K562 (cell line): ENCODE measurements at regions not wholly inside any gene's neighbourhood (a gene's known extent, or its start where the extent isn't known, plus 50 kb on each side); places are given as distances from the start of the nearest gene placed in this dataset.

Experiments
- ATAC-seq: fragments of 200-7000 bp; cut with Tn5 transposase; 3 replicates; pipeline ENCODE4 v1.9.1; 2020; ENCODE audit warnings: moderate library complexity
- BruUV-seq: library from RNA; stranded (reverse); fragments of 400-500 nt; replicated peaks from 2 replicates; lab custom pipeline; 2021; lab: Mats Ljungman, UMichigan
- CTCF ChIA-PET: fragments of 300-600 bp; formaldehyde crosslinking; extraction: SDS; loops from one replicate; lab custom pipeline; 2021; ENCODE audit warnings: low intra/inter-chr PET ratio; lab: Yijun Ruan, JAX
- POLR2A ChIA-PET: fragments of 300-600, 350-650 bp; sonication (Branson Sonifier 250); formaldehyde crosslinking; extraction: SDS; loops from one replicate; lab custom pipeline; 2021; ENCODE audit warnings: antibody characterized with exemption, inconsistent platforms; lab: Yijun Ruan, JAX
- DNase-seq, 4 experiments: peaks; one replicate each; pipeline versions ENCODE4 v3.0.0 to v3.0.0-alpha.2; 2011 to 2018; ENCODE audit warnings: low spot score in 3 of 4, mixed read lengths in 3 of 4; ENCODE audit errors: extremely low read depth in 1 of 4
- FAIRE-seq: peaks from 2 replicates; lab custom pipeline; 2011; peaks lifted over from hg19 to GRCh38; lab: Jason Lieb, UNC
- H2AFZ ChIP-seq: 2 replicates; pipeline ENCODE4 v1.6.0; 2011; ENCODE audit warnings: low read depth, low read length, control low read depth, inconsistent platforms
- H3K27ac ChIP-seq: fragments of 200-600 bp; 3 replicates; pipeline ENCODE4 v1.8.0; 2011; ENCODE audit warnings: low read depth, mild to moderate bottlenecking, control low read depth, inconsistent platforms, low read length, moderate library complexity, mixed read lengths; ENCODE audit errors: extremely low read depth
- H3K27me3 ChIP-seq, 2 experiments: fragments of 300-600 bp in 1 of 2; 2 replicates in 1 of 2; 3 replicates in 1 of 2; pipeline versions ENCODE4 v1.6.0 to v1.8.0; 2011; ENCODE audit warnings: inconsistent platforms in 2 of 2, low read length in 2 of 2, mild to moderate bottlenecking in 1 of 2, mixed read lengths in 1 of 2, moderate library complexity in 1 of 2; ENCODE audit not compliant: control insufficient read depth in 2 of 2, insufficient read depth in 2 of 2
- H3K36me3 ChIP-seq: fragments of 300-600 bp; 3 replicates; pipeline ENCODE4 v1.8.0; 2011; ENCODE audit warnings: mild to moderate bottlenecking, low read length, inconsistent platforms; ENCODE audit not compliant: control insufficient read depth, insufficient read depth
- H3K4me1 ChIP-seq, 2 experiments: fragments of 200-600 bp in 1 of 2; replicated peaks in 1 of 2; 2 replicates in 1 of 2; 3 replicates in 1 of 2; pipeline versions ENCODE4 v1.5.1 to v1.8.0; 2011; ENCODE audit warnings: inconsistent platforms in 2 of 2, low read length in 2 of 2, mild to moderate bottlenecking in 1 of 2, mixed read lengths in 1 of 2, moderate library complexity in 1 of 2; ENCODE audit not compliant: control insufficient read depth in 2 of 2, insufficient read depth in 2 of 2
- H3K4me2 ChIP-seq: 2 replicates; pipeline ENCODE4 v1.6.1; 2011; ENCODE audit warnings: low read length, control low read depth, inconsistent platforms, mixed read lengths; ENCODE audit not compliant: insufficient read depth
- H3K4me3 ChIP-seq: fragments of 200-600 bp; sonication (generic), shearing (Covaris generic); 2 replicates; pipeline ENCODE4 v1.5.1; 2016; ENCODE audit warnings: control low read depth, inconsistent platforms
- H3K79me2 ChIP-seq: fragments of 200-600 bp; 3 replicates; pipeline ENCODE4 v1.8.0; 2011; ENCODE audit warnings: low read length, inconsistent platforms; ENCODE audit not compliant: control insufficient read depth, insufficient read depth
- H3K9ac ChIP-seq, 2 experiments: 2 replicates each; pipeline versions ENCODE4 v1.6.0 to v1.6.1; 2011; ENCODE audit warnings: low read depth in 2 of 2, low read length in 2 of 2, control low read depth in 1 of 2, inconsistent platforms in 1 of 2, mild to moderate bottlenecking in 1 of 2, mixed read lengths in 1 of 2; ENCODE audit not compliant: insufficient read depth in 1 of 2
- H3K9me1 ChIP-seq: one replicate; pipeline ENCODE4 v1.6.0; 2011; ENCODE audit warnings: inconsistent platforms, mild to moderate bottlenecking, low read length, moderate library complexity; ENCODE audit not compliant: control insufficient read depth, insufficient read depth
- H3K9me3 ChIP-seq: replicated peaks from 2 replicates; pipeline ENCODE4 v1.5.1; 2011; ENCODE audit warnings: low read depth, low read length, inconsistent platforms; ENCODE audit not compliant: control insufficient read depth, insufficient read depth
- H4K20me1 ChIP-seq: replicated peaks from 2 replicates; pipeline ENCODE4 v1.6.1; 2011; ENCODE audit warnings: low read length, inconsistent platforms, mixed read lengths; ENCODE audit not compliant: control insufficient read depth, insufficient read depth
- CC2D1A ChIP-seq: fragments of 450-650 bp; IDR thresholded peaks from 2 replicates; pipeline ENCODE4 v1.6.1; 2017; ENCODE audit warnings: mild to moderate bottlenecking
- NFE2L1 ChIP-seq: fragments of 450-650 bp; IDR thresholded peaks from 2 replicates; pipeline ENCODE4 v1.6.1; 2016; ENCODE audit warnings: missing genetic modification characterization, low read depth, mild to moderate bottlenecking, missing compliant biosample characterization, moderate library complexity, borderline replicate concordance
- REST ChIP-seq, 2 experiments: fragments of 450-650 bp; formaldehyde crosslinking in 1 of 2; IDR thresholded peaks; 2 replicates each; pipeline versions ENCODE4 v1.4.0 to v1.6.1; 2014 to 2020; ENCODE audit warnings: mild to moderate bottlenecking in 2 of 2, borderline replicate concordance in 1 of 2, low read depth in 1 of 2
- ZNF197 ChIP-seq: fragments of 200-800 bp; sonication (Bioruptor generic); IDR thresholded peaks from 2 replicates; pipeline ENCODE4 v1.6.1; 2016; ENCODE audit warnings: low read depth, missing genetic modification characterization, missing compliant biosample characterization
- ZNF436 ChIP-seq: fragments of 250-450, 450-650 bp; sonication (Bioruptor Pico); formaldehyde crosslinking; IDR thresholded peaks from 2 replicates; pipeline ENCODE4 v1.7.0; 2020; ENCODE audit warnings: mild to moderate bottlenecking
- ZNF79 ChIP-seq: fragments of 250-450 bp; sonication (Bioruptor Pico); IDR thresholded peaks from 2 replicates; pipeline ENCODE4 v1.4.0; 2020; ENCODE audit warnings: low read depth, mild to moderate bottlenecking, moderate library complexity
- in situ Hi-C: fragments of 300-500 bp; cut with MboI; formaldehyde crosslinking; loops from 4 replicates; pipeline ENCODE4 v1.15.0; 2018; ENCODE audit warnings: inconsistent platforms, mixed read lengths
- intact Hi-C: fragments of 100-400 bp; cut with micrococcal nuclease; formaldehyde crosslinking; loops from 2 replicates; pipeline ENCODE4 v1.14.2; 2022

GRCh38 chr17:55625521-55625920, 97.1 kb downstream of the TMEM100 start:
- DNase-seq (no peak), ATAC-seq (no peak), FAIRE-seq (no peak)
- Histone ChIP-seq H3K79me2 (no peaks in the 10 kb centered on the region), H3K4me2 (no peak overlapping the region), H3K4me1 (no peaks in the 10 kb centered on the region), H2AFZ (no peak overlapping the region), H3K36me3 (no peaks in the 10 kb centered on the region), H3K9ac (no peak overlapping the region), H4K20me1 (no peaks in the 10 kb centered on the region), H3K9me3 (no peaks in the 10 kb centered on the region), H3K27me3 (0 out of 5 replicates have a peak, but pooled peaks cover 0 to 3% of the 10 kb centered on the region in 2 experiments), H3K27ac (no peak overlapping the region), H3K9me1 (no peaks in the 10 kb centered on the region), H3K4me3 (no peak overlapping the region)
- ChIA-PET POLR2A (interaction anchor here (0.8 kb wide), 1 partner anchor 10 kb away, joined by 4 read pairs; no protein-coding TSS in a partner anchor), CTCF (no interaction called here)
- no TSS peak for BruUV-seq
- intact Hi-C loops (no loop called here), in situ Hi-C loops (no loop called here)
- TF ChIP-seq REST (IDR thresholded peaks at IDR 0.05; ENCODE audit: borderline replicate concordance): no peak
- no peak for TF ChIP-seq REST (CRISPR knock-in tag; IDR thresholded peaks at IDR 0.05; ENCODE audit: low read depth)
- no peak for TF ChIP-seq ZNF79
- no peak for TF ChIP-seq NFE2L1
- TF ChIP-seq ZNF197 (CRISPR knock-in tag): no peak
- no peak for TF ChIP-seq CC2D1A
- TF ChIP-seq ZNF436 (CRISPR knock-in tag): no peak
